ENCODE measurements at regions not wholly inside any gene's neighbourhood (a gene's known extent, or its start where the extent isn't known, plus 50 kb on each side); places are given as distances from the start of the nearest gene placed in this dataset.
A peak's percentile ranks its signal among the peaks of the same experiment; 100 is the strongest.
"Not testable (repeated sequence)": the region's sequence is repeated elsewhere in the genome, so short reads cannot be mapped to it uniquely, and the experiment has no call there.

GRCh38 chr2:87217741-87218410 is 196.2 kb upstream of the PLGLB1 start:
- TF ChIP-seq POLR2A, POLR2AphosphoS5 (IDR thresholded peaks at IDR 0.05): not testable (repeated sequence)
- TF ChIP-seq CTCF (IDR thresholded peaks at IDR 0.05 in 8 of 11, conservative IDR thresholded peaks at IDR 0.05 in 3 of 11): peak in 7 of 11 experiments; percentile 21 to 68 (median 40)

Data from spleen (tissue), 7 donors.